T47D (cell line): ENCODE measurements at regions not wholly inside any gene's neighbourhood (a gene's known extent, or its start where the extent isn't known, plus 50 kb on each side); places are given as distances from the start of the nearest gene placed in this dataset.

ENCODE experiments used
- DNase-seq, 2 experiments: peaks; one replicate each; pipeline versions ENCODE4 v3.0.0 to v3.0.0-alpha.2; 2011 to 2012; ENCODE audit warnings: low read depth in 1 of 2, low spot score in 1 of 2
- JUND ChIP-seq: IDR thresholded peaks from 2 replicates; pipeline ENCODE4 v1.6.1; 2012; ENCODE audit warnings: low read depth
- in situ Hi-C: cut with HindIII; loops from 2 replicates; pipeline ENCODE4 v1.10.0; 2016; ENCODE audit warnings: low sequenced_read_pairs, low pct_unique_long_range_greater_than_20kb

DNA sequence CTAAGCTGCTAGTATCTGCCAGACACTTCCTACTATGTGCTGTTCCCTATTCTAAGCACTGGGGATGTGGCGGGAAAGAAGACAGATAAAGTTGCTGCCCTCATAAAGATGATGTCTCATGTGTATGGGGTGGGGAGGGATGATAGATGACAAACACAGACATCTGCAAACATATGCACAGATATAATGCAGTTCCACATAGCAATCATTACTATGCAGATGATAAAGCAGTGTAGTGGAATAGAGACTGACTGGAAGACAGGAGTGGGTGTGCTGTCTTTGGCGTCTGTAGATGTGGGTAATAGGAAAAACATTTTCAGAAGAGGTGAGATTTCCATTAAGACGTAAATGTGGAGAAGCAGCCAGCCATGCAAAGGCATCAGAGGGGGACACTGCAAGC is 243.6 kb downstream of the DPY19L2 start:
- in situ Hi-C loops = no loop called here
- DNase-seq = no peak
- TF ChIP-seq JUND = no peak

DNA sequence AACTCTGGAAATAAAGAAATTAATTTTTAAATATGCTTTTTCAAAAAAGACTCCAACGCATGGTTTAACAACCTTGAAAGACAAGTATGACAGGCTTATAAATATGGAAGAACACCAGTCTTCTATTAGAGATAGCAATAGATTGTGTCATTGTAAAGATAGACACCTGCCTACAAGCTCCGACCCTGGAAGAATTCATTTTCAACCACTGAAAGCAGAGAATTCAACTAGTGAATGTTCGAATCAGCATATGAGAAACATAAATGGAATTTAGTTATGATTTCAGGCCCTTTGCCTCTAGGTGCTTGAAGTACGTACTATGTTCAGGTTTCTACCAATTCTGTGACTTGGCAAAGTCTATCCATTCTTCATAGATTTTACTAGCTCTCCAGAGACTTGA is 244.5 kb downstream of the DPY19L2 start:
- in situ Hi-C loops = no loop called here
- no peak for DNase-seq
- TF ChIP-seq JUND = no peak

GRCh38 chr12:63420206-63420644 is 248.1 kb downstream of the DPY19L2 start:
- in situ Hi-C loops = no loop called here
- TF ChIP-seq JUND = no peak
- peak; percentile 45 to 78 for DNase-seq

DNA sequence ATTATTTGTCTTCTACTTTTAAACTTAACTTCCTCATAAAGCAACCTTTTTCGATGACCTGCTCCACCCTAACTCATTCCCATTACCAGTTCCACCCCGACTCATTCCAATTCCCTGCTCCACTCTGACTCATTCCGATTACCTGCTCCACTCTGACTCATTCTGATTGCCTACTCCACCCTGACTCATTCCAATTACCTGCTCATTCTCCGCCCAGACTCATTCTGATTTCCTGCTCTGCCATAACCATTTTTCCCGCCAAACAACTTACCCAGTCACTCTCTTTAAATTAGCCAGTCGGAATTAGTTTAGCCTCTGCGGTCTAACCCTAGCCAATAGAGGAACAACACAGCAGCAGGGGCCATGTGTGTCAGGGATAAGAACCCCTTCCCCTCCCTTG is 249.1 kb downstream of the DPY19L2 start:
- no peak for DNase-seq
- TF ChIP-seq JUND = no peak
- in situ Hi-C loops = no loop called here

DNA sequence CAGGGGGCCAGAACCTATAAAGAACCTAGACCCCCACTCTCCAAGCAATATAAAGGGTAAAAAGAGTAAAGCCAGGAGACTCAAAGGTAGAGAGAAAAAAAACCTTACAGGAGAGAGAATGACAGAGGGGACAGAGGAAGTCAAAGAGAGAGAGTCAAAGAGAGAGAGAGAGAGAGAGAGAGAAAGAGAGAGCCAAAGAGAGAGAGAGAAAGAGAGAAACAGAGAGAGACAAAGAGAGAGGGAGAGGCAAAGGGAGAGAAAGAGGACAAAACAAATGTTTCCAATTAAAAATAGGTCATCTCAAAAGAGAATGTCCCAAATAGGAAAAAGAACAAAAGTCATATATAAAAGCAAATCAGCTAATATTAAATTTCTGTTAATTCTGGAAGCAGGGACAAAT is 251.5 kb downstream of the DPY19L2 start:
- DNase-seq = no peak
- in situ Hi-C loops = no loop called here
- no peak for TF ChIP-seq JUND

DNA sequence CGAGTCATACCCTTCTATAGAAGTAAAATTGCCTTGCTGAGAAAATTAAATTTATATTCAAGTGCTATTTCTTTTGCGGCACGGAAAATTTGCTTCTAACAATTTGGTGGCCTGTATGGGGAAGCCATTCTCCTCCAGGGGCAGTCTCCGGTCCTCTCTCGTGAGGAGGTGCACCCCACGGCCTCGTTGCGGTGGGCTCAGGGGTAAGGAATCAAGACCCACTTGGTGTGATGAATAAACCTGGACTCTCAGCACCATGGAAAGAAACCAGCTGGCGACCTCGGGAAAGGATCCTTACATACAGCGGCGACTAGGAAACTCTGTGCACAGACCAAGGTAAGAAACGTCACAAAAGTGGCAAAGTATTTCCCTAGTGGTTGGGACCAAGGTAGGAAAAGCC is 252.9 kb downstream of the DPY19L2 start:
- no peak for TF ChIP-seq JUND
- in situ Hi-C loops = no loop called here
- no peak for DNase-seq

DNA sequence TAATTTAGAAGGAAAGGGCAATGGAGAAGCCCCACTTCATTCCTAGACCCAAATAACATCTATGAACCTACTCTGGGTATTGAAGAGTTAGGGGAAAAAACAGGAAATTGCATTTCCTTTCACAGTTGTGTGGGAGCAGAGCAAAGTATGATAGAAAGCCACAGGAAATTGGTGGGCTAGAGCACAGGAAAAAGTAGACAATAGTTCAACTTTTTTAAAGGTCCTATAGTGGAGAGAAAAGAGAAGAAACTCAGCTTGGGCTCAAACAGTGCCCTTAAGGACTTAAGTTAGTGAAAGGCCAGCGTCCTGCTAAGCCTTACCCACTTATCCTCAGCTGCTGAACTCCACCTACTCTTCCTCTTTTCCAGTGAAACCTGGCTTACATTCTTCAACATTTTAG is 258.1 kb downstream of the DPY19L2 start:
- in situ Hi-C loops = no loop called here
- no peak for TF ChIP-seq JUND
- DNase-seq = no peak

DNA sequence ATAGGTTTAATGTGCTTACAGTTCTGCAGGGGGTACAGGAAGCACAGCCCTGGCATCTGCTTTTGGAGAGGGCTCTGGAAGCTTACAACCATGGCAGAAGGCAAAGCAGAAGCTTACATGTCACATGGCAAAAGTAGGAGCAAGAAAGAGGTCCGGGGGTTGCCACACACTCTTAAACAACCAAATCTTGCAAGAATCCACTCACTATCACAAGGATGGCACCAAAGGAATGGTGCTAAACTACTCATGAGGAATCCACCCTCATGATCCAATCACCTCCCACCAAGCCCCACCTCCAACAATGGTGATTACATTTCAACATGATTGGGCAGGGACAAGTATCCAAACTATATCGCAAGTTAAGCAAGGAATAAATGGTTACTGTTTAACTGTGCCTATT is 255.8 kb upstream of the AVPR1A start:
- in situ Hi-C loops = no loop called here
- TF ChIP-seq JUND = no peak
- no peak for DNase-seq

- no peak for DNase-seq
- TF ChIP-seq JUND = no peak
- in situ Hi-C loops = no loop called here
Observed at GRCh38 chr12:63404611-63405010, 253.6 kb upstream of the AVPR1A start.

DNA sequence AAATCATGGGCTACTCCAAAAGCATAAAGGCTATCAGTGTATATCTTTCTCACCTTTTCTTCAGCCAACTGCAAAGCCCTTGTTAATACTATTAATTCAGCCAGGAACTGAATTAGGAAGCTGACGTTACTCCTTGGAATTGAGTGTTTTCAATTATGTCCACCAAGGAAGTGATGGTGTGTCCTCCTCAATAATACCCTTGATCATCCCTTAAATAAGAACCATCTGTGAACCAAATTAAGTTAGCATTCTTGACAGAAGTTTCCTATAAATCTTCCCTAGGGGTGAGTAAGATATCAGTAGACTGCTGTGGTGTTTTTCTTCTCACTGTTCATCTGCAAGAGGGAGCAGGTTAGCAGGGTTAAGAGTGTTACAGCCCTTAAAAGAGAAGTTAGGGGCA is 252.3 kb upstream of the AVPR1A start:
- no peak for DNase-seq
- TF ChIP-seq JUND = no peak
- in situ Hi-C loops = no loop called here

DNA sequence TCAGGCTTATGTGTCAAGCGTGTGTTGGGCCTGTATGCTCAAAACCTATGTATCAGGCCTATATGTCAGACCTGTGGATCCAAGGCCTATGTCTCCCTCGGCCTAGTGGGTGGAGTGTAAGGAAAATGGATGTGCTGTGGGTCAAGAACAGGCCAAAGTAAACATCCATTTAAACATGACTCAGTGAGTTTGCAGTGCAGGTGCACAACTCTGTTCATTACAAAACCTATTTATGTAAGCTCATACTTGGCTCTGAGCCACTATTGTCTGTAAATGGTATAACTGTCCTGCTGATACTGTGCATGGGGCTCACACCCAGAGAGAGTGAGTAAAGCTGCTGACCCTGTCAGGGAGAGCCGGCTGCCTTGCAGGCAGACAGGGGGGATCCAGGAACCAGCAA is 249.7 kb upstream of the AVPR1A start:
- in situ Hi-C loops = no loop called here
- no peak for TF ChIP-seq JUND
- peak in 1 of 2 experiments; percentile 43 for DNase-seq

DNA sequence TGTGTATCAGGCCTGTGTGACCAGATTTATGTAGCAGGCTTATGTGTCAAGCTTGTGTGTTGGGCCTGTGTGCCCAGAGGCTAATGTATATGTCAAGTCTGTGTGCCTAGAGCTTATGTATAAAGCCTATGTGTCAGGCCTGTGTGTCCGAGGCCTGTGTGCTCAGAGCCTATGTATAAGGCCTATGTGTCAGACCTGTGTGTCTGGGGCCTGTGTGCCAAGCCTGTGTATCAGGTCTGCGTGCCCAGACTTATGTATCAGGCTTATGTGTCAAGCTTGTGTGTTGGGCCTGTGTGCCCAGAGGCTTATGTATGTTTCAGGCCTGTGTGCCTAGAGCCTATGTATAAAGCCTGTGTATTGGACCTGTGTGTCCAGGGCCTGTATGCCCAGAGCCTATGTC is 249.3 kb upstream of the AVPR1A start:
- DNase-seq = no peak
- in situ Hi-C loops = no loop called here
- TF ChIP-seq JUND = no peak

DNA sequence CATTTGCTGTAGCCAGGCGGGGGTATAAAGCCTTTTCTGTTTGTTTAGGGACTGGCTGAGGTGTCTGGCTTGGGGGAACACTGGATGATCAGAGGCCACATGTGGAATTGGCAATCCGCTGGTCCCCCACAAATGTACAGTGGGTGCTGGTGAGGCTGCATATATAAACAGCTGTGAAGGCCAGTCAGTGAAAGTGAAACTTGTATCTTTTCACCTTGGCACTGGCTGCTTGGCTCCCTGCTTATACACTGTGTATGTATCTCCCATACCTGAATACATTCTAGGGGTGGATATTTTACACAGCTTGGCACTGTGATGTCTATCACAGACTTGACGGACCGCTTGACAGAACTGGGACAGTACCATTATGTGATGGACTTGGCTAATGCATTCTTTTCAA is 246.8 kb upstream of the AVPR1A start:
- DNase-seq = no peak

DNA sequence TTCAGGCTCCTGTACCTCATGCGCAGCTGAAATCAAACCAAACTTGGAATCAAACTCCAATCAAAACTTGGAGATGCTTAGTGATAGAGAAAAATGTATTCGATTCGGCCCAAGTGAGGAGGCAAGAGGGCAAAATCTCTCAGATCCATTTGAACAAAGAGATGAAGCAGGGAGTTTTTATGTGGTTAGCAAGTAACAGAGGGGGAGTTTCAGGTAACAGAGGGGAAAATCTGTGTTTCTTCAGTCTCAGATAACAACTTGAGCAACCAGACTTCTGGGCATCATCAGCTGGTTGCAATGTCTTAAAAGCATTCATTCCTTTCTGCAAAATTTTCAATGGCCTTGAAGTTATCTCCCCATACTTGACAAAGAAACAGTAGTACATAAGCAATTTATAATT is 245.1 kb upstream of the AVPR1A start:
- no peak for DNase-seq
- in situ Hi-C loops = no loop called here
- TF ChIP-seq JUND = no peak

More for the DNA sequence above, 246.8 kb upstream of the AVPR1A start:
- in situ Hi-C loops = no loop called here
- no peak for TF ChIP-seq JUND
